ENCODE measurements at regions not wholly inside any gene's neighbourhood (a gene's known extent, or its start where the extent isn't known, plus 50 kb on each side); places are given as distances from the start of the nearest gene placed in this dataset.
"Not testable (repeated sequence)": the region's sequence is repeated elsewhere in the genome, so short reads cannot be mapped to it uniquely, and the experiment has no call there.

GRCh38 chr2:67583185-67583584, 186.1 kb downstream of the ETAA1 start:
- H3K4me3 ChIP-seq (ENCODE audit: low read depth in 1 of 2, low read length in 2 of 2) = no peak overlapping the region
- no peaks in the 10 kb centered on the region for H3K27me3 ChIP-seq (ENCODE audit: insufficient read depth, low read length, poor library complexity)
- no peak overlapping the region for H3K9ac ChIP-seq (ENCODE audit: low read depth, low read length)
- no peak overlapping the region for H3K4me2 ChIP-seq (ENCODE audit: insufficient read depth, low read length)
- H3K4me1 ChIP-seq (ENCODE audit: insufficient read depth, low read length) = peaks cover 11% of the 10 kb centered on the region
- DNase-seq = no peak
- H3K79me2 ChIP-seq (ENCODE audit: insufficient read depth, low read length) = no peaks in the 10 kb centered on the region
- H4K20me1 ChIP-seq (ENCODE audit: insufficient read depth, low read length) = no peaks in the 10 kb centered on the region
- TF ChIP-seq EZH2 (IDR thresholded peaks at IDR 0.05; ENCODE audit: borderline replicate concordance, low read depth, low read length, severe bottlenecking) = no peak
- no peak for TF ChIP-seq CTCF (IDR thresholded peaks at IDR 0.05; ENCODE audit: borderline replicate concordance, extremely low read depth, low read length, poor library complexity, severe bottlenecking)
- no peak overlapping the region for H2AFZ ChIP-seq (ENCODE audit: low read depth, low read length)
- no peaks in the 10 kb centered on the region for H3K36me3 ChIP-seq (ENCODE audit: insufficient read depth, low read length)
- ATAC-seq (ENCODE audit: insufficient read depth, low read depth) = no peak
- no peak overlapping the region for H3K27ac ChIP-seq (ENCODE audit: low read length)
- peaks cover 9% of the 10 kb centered on the region for H3K9me3 ChIP-seq (ENCODE audit: insufficient read depth, low read length, severe bottlenecking)

GRCh38 chr2:67585400-67585799, 188.3 kb downstream of the ETAA1 start:
- H2AFZ ChIP-seq (ENCODE audit: low read depth, low read length) = no peak overlapping the region
- no peak overlapping the region for H3K9ac ChIP-seq (ENCODE audit: low read depth, low read length)
- DNase-seq = no peak
- no peaks in the 10 kb centered on the region for H3K36me3 ChIP-seq (ENCODE audit: insufficient read depth, low read length)
- peaks cover 9% of the 10 kb centered on the region for H3K9me3 ChIP-seq (ENCODE audit: insufficient read depth, low read length, severe bottlenecking)
- no peak overlapping the region for H3K4me2 ChIP-seq (ENCODE audit: insufficient read depth, low read length)
- no peaks in the 10 kb centered on the region for H3K4me1 ChIP-seq (ENCODE audit: insufficient read depth, low read length)
- no peaks in the 10 kb centered on the region for H4K20me1 ChIP-seq (ENCODE audit: insufficient read depth, low read length)
- H3K27me3 ChIP-seq (ENCODE audit: insufficient read depth, low read length, poor library complexity) = no peaks in the 10 kb centered on the region
- H3K4me3 ChIP-seq (ENCODE audit: low read depth in 1 of 2, low read length in 2 of 2) = no peak overlapping the region
- H3K79me2 ChIP-seq (ENCODE audit: insufficient read depth, low read length) = no peaks in the 10 kb centered on the region
- H3K27ac ChIP-seq (ENCODE audit: low read length) = no peak overlapping the region
- TF ChIP-seq CTCF (IDR thresholded peaks at IDR 0.05; ENCODE audit: borderline replicate concordance, extremely low read depth, low read length, poor library complexity, severe bottlenecking) = no peak
- no peak for TF ChIP-seq EZH2 (IDR thresholded peaks at IDR 0.05; ENCODE audit: borderline replicate concordance, low read depth, low read length, severe bottlenecking)
- no peak for ATAC-seq (ENCODE audit: insufficient read depth, low read depth)

- H3K4me1 ChIP-seq (ENCODE audit: insufficient read depth, low read length); H3K9ac ChIP-seq (ENCODE audit: low read depth, low read length); H3K4me2 ChIP-seq (ENCODE audit: insufficient read depth, low read length); H2AFZ ChIP-seq (ENCODE audit: low read depth, low read length); ATAC-seq (ENCODE audit: insufficient read depth, low read depth); DNase-seq; H3K4me3 ChIP-seq (ENCODE audit: low read depth in 1 of 2, low read length in 2 of 2); H4K20me1 ChIP-seq (ENCODE audit: insufficient read depth, low read length); H3K27me3 ChIP-seq (ENCODE audit: insufficient read depth, low read length, poor library complexity); H3K27ac ChIP-seq (ENCODE audit: low read length); H3K79me2 ChIP-seq (ENCODE audit: insufficient read depth, low read length); H3K36me3 ChIP-seq (ENCODE audit: insufficient read depth, low read length); H3K9me3 ChIP-seq (ENCODE audit: insufficient read depth, low read length, severe bottlenecking): not testable (repeated sequence)
Measured at GRCh38 chr2:67589121-67589520, 192.0 kb downstream of the ETAA1 start.

- H3K27ac ChIP-seq (ENCODE audit: low read length); H3K4me1 ChIP-seq (ENCODE audit: insufficient read depth, low read length); DNase-seq: not testable (repeated sequence)
Measured at GRCh38 chr2:67594522-67594921, 197.4 kb downstream of the ETAA1 start.

More at GRCh38 chr2:67594522-67594921, 197.4 kb downstream of the ETAA1 start:
- H3K9ac ChIP-seq (ENCODE audit: low read depth, low read length); H3K27me3 ChIP-seq (ENCODE audit: insufficient read depth, low read length, poor library complexity); H3K36me3 ChIP-seq (ENCODE audit: insufficient read depth, low read length); H3K4me2 ChIP-seq (ENCODE audit: insufficient read depth, low read length); H3K4me3 ChIP-seq (ENCODE audit: low read depth in 1 of 2, low read length in 2 of 2); H2AFZ ChIP-seq (ENCODE audit: low read depth, low read length); ATAC-seq (ENCODE audit: insufficient read depth, low read depth); H4K20me1 ChIP-seq (ENCODE audit: insufficient read depth, low read length); H3K79me2 ChIP-seq (ENCODE audit: insufficient read depth, low read length); H3K9me3 ChIP-seq (ENCODE audit: insufficient read depth, low read length, severe bottlenecking): not testable (repeated sequence)

All from DND-41 (cell line).